NCI-H128 (cell line): ENCODE measurements at regions not wholly inside any gene's neighbourhood (a gene's known extent, or its start where the extent isn't known, plus 50 kb on each side); places are given as distances from the start of the nearest gene placed in this dataset.

Source experiments
- DNase-seq: peaks from one replicate; lab custom pipeline; 2025; ENCODE audit not compliant: unreplicated experiment; lab: John Stamatoyannopoulos, UW

DNA sequence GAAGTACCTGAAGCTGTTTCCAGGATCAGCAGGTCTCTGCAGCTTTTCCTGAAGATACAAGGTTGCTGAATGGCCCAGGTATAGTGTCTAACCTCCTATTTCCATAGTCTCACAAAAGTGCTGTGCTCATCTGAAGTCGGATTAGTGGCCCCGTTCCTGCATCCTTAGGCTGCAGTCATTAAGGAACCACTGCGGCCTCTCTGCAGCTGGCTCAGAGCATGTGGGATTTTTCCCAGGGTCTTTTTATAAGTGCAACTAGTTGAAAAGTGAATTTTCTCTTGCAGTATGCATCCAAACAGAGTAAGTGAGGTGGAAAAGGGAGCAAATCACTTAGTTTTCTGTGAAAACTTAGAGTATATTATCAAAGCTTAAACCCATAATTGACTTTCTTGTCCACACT is 565.3 kb upstream of the NEGR1 start:
- DNase-seq: no peak

- DNase-seq: no peak
These were observed 564.3 kb upstream of the NEGR1 start for GRCh38 chr1:72846476-72847278.

GRCh38 chr1:72845981-72846380 is 563.6 kb upstream of the NEGR1 start:
- no peak for DNase-seq

DNA sequence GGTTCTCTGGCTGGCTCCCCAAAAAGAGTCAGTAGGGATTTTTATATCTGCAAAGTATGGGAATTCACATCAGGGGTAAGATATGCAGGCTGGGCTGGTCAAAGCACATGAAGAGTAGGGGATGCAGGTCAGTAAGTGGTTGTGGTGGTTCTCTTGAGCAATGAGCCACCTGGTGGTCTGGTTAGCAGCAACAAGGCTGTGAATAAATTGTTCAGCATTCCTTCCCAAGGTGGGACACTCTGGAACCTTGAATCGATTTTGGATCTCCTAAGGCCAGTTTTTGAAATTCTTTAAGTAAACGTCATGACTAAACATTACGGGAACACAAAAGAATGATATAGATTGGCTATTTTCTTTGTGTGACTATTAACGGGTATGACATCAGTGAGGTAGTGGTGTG is 563.0 kb upstream of the NEGR1 start:
- DNase-seq: no peak

DNA sequence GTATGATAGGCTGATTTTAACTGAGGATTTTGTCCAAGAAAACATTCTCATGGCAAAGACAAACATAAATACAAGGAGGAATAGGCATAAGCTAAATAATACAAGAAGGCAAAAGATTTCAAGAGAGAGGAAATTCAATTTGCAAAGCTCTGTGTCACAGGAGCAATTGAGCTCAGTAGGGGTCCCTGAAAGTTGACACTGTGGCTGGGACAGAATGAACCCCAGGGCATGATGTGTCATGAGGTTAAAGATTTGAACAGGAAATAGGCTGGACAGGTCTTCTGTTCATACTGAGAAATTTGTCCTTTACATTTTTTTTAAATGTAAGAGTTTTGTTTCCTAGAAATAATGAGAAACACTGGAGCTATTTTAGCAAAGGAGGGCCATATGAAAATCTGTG is 555.4 kb upstream of the NEGR1 start:
- DNase-seq: no peak

DNA sequence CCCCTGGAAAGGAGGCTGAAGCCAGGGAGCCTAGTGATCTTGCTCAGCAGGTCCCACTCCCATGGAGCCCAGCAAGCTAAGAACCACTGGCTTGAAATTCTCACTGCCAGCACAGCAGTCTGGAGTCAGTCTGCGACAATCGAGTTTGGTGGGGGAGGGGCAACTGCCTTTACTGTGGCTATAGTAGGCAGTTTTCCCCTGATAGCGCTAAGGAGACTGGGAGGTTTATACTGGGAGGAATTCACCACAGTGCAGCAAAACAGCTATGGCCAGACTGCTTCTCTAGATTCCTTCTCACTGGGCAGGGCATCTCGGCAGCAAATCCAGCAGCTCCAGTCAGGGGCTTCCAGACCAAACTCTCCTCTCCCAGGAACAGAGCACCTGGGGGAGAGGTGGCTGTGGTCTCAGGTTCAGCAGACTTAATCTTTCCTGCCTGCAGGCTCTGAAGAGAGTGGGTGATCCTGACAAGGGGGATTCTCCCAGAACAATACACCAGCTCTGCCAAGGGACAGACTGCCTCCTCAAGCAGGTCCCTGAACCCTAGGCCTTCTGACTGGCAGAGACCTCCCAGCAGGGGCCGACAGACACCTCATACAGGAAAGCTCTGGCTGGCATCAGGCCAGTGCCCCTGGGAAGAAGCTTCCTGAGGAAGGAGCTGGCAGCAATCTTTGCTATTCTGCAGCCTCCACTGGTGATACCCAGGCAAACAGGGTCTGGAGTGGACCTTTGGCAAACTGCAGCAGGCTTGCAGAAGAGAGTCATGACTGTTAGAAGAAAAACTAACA is 548.5 kb upstream of the NEGR1 start:
- DNase-seq: no peak

DNA sequence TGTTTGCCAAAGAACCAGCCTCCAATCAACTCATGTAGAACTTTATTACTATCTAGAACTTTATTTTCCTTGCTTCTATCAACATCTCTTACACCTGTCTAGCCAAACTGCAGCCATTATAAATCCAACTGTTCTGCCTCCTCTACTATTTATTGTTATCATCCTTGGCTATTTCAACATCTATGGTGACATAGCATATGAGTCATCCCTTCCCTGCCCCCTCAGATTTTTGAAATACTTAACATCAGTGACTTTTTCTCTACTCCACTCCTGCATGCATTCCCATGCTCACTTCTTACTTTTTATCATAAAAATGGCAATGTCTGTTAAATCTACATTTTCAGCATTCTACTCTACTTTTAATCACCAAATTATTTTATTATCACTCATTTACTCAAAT is 544.9 kb upstream of the NEGR1 start:
- no peak for DNase-seq

- DNase-seq: no peak
These were observed 522.2 kb upstream of the NEGR1 start for GRCh38 chr1:72804541-72804940.

- DNase-seq: no peak
These were observed 498.7 kb upstream of the NEGR1 start for GRCh38 chr1:72781038-72781437.

DNA sequence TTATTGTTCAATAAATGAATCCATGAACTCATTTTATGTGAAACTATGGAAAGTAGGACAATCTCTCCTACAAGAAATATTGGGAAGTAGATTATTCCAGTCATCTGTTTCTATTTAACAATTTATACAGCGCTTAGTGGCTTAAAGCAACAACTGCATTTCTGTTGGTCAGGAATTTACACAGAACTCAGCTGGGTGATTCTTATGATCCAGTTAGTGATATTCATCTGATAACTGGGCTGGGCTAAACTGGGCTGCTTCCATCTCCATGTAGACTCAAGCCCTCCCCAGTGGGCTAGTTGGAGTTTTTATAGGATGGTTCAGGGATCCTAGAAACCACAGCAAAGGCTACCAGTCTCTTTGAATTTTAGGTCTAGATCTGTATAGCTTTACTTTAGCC is 497.9 kb upstream of the NEGR1 start:
- no peak for DNase-seq

GRCh38 chr1:72777918-72778317 is 495.6 kb upstream of the NEGR1 start:
- no peak for DNase-seq

- no peak for DNase-seq
These were observed 481.1 kb upstream of the NEGR1 start for GRCh38 chr1:72763481-72763880.

- no peak for DNase-seq
These were observed 477.1 kb upstream of the NEGR1 start for GRCh38 chr1:72759486-72759885.

DNA sequence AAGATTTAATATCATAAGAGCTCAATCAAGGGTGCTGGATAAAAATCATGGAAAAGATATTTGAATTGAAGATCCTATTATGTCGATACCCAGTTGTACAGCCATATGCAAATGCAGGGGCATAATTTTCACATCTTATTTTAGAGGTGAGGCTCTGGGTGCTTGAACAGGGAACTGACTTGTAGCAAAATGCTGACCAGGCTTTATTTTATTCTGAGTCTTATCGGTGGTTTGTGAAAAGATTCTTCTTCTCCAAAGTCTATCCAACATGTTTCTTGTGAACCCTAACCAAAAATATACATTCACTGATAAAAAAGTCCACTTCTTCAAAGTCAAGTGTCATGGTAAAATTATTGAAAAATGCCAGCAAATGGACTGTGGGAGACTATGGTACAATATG is 475.5 kb upstream of the NEGR1 start:
- DNase-seq: no peak

DNA sequence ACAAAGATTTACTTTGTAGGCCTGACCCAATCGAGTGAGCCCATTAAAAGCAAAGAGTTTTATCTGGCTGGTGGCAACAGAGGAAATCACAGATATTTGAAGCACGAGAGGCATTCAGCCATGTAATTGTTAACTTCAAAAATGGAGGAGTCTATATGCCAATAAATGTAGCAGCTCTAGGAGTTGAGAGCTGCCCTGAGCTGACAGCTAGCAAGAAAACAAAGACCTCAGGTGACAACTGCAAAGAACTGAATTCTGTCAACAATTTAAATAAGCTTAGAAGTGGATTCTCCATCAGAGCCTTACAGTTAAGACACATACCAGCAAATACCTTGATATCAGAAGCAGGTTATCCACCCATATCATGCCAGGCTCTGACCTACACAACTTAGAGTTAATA is 463.1 kb upstream of the NEGR1 start:
- no peak for DNase-seq

DNA sequence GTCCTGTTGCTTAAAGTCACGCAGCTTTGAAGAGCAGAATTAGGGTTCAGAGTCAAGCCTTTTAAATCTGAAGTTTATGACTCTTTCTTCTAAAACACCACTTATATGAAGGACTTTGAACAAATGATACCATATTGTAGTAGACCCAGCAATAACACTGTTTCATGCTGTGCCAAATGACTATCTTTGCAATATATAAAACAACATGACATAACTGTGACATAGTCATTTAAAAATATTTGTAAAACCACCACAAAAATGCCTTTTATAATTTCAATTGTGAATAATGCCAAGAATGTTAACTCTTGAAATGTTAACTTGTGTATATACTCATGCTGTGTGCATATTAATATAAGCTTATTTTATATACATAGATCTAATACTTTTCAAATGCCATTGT is 452.1 kb upstream of the NEGR1 start:
- no peak for DNase-seq

GRCh38 chr1:72724951-72725861 is 442.9 kb upstream of the NEGR1 start:
- no peak for DNase-seq

- DNase-seq: no peak
These were observed 423.6 kb upstream of the NEGR1 start for GRCh38 chr1:72705921-72706320.

- no peak for DNase-seq
These were observed 422.6 kb upstream of the NEGR1 start for GRCh38 chr1:72704841-72705477.

GRCh38 chr1:72697410-72697809 is 415.1 kb upstream of the NEGR1 start:
- DNase-seq: no peak

DNA sequence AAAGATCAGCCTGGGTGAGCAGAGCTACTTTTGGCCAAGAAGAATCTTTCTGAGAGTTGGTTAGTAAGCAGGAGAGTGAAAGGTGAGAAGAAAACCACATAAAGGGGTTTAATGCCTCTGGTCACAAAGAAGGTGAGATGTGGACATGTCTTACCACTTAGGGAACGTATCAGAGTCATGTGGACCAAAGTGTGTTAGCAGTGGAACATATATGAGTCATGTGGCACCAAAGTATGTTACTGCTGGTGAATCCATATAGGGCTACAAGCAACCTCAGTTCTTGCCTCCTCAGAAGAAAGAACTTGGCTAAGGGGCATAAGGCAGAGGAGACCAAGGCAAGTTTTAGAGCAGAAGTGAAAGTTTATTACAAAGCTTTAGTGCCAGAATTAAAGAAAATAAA is 411.6 kb upstream of the NEGR1 start:
- no peak for DNase-seq
